Ovary (tissue), 7 donors: ENCODE measurements at regions not wholly inside any gene's neighbourhood (a gene's known extent, or its start where the extent isn't known, plus 50 kb on each side); places are given as distances from the start of the nearest gene placed in this dataset.

Experiments used
- DNase-seq, 5 donors: peaks; one replicate each; pipeline ENCODE4 v3.0.0-alpha.2; 2019 to 2020
- H3K27ac ChIP-seq, 2 donors: fragments of 200-600 bp; one replicate each; pipeline versions ENCODE4 v1.5.1 to v1.8.0; 2019 to 2022
- H3K27me3 ChIP-seq: fragments of 200-600 bp; one replicate; pipeline ENCODE4 v1.8.0; 2022
- H3K36me3 ChIP-seq: fragments of 200-600 bp; sonication (generic); one replicate; pipeline ENCODE4 v1.5.1; 2019
- H3K4me1 ChIP-seq: one replicate; pipeline ENCODE4 v1.8.1; 2013; ENCODE audit warnings: mild to moderate bottlenecking, moderate library complexity; ENCODE audit not compliant: insufficient read depth
- H3K4me3 ChIP-seq: fragments of 200-600 bp; sonication (generic); one replicate; pipeline ENCODE4 v1.5.1; 2017
- H3K9me3 ChIP-seq, 2 donors: fragments of 200-600 bp in 1 of 2; sonication (generic) in 1 of 2; one replicate each; pipeline versions ENCODE4 v1.5.1 to v1.8.1; 2013 to 2019; ENCODE audit warnings: mild to moderate bottlenecking in 1 of 2, moderate library complexity in 1 of 2
- EP300 ChIP-seq: sonication (generic); formaldehyde crosslinking; IDR thresholded peaks from one replicate; pipeline ENCODE4 v1.6.1; 2017; ENCODE audit warnings: antibody characterized with exemption
- POLR2A ChIP-seq: fragments of 450-650 bp; IDR thresholded peaks from one replicate; pipeline ENCODE4 v1.6.1; 2017; ENCODE audit warnings: antibody characterized with exemption, mild to moderate bottlenecking, moderate library complexity
- WGBS, 3 donors: extraction: QIAGEN DNeasy Blood & Tissue Kit in 1 of 3; methylation state at CpG; one replicate each; pipeline versions ENCODE4 v1.1.5 to v1.1.7; 2013 to 2017; 5-methylcytosine and 5-hydroxymethylcytosine counted together
- intact Hi-C, 4 donors: fragments of 100-400 bp; cut with DNase I; formaldehyde crosslinking; loops; one replicate each; pipeline versions ENCODE4 v1.11.0 to v1.15.1; 2022 to 2023
- TF ChIP-seq, protein P1 (sequence below), 3 donors: fragments of 450-650 bp in 2 of 3; fragments of 200-600 bp in 1 of 3; IDR thresholded peaks; one replicate each; pipeline versions ENCODE4 v1.5.1 to v1.8.0; 2016 to 2022; ENCODE audit warnings: antibody characterized with exemption in 3 of 3, mild to moderate bottlenecking in 1 of 3
- donor health status: DM: no; HTN: no; CAD: no; lungs with moderate emphysema.
- donor health status: DM: no; HTN: no; CAD: no.
- donor health status: Bipolar disorder and iron deficiency.
- donor health status: DM: no; HTN: no; CAD: no.
- donor health status: DM: yes; HTN: yes; CAD: no.

DNA sequence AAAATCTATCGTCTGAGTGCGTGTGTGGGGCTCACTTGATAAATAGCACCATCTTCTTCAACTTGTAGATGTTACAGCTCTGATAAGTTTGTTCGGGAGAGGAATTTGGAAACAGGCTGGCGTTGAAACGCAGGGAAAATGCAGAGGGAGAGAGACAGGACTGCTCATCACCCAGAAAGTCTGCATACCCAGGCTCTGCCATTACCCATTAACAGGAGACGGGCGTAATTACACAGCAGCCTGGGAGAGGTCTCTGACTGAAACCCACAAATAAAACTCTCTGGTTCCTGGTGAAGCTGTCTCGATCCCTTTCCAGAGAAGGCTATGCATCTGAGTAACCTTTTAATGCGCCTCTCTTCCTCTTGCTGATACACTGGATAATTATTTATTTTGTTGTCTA is 547.3 kb downstream of the BCL11B start:
- Histone ChIP-seq H3K27ac (no peak overlapping the region), H3K27me3 (no peaks in the 10 kb centered on the region), H3K9me3 (no peaks in the 10 kb centered on the region), H3K4me3 (no peak overlapping the region), H3K36me3 (no peaks in the 10 kb centered on the region), H3K4me1 (no peaks in the 10 kb centered on the region)
- 32 to 45% (median 44%) methylated on average over 9 of the region's 9 CpGs for WGBS, 3 donors
- TF ChIP-seq, protein P1, sequence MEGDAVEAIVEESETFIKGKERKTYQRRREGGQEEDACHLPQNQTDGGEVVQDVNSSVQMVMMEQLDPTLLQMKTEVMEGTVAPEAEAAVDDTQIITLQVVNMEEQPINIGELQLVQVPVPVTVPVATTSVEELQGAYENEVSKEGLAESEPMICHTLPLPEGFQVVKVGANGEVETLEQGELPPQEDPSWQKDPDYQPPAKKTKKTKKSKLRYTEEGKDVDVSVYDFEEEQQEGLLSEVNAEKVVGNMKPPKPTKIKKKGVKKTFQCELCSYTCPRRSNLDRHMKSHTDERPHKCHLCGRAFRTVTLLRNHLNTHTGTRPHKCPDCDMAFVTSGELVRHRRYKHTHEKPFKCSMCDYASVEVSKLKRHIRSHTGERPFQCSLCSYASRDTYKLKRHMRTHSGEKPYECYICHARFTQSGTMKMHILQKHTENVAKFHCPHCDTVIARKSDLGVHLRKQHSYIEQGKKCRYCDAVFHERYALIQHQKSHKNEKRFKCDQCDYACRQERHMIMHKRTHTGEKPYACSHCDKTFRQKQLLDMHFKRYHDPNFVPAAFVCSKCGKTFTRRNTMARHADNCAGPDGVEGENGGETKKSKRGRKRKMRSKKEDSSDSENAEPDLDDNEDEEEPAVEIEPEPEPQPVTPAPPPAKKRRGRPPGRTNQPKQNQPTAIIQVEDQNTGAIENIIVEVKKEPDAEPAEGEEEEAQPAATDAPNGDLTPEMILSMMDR (IDR thresholded peaks at IDR 0.05), result no peak
- TF ChIP-seq POLR2A (no peak), EP300 (no peak)
- intact Hi-C loops, result no loop called here
- DNase-seq, result no peak

DNA sequence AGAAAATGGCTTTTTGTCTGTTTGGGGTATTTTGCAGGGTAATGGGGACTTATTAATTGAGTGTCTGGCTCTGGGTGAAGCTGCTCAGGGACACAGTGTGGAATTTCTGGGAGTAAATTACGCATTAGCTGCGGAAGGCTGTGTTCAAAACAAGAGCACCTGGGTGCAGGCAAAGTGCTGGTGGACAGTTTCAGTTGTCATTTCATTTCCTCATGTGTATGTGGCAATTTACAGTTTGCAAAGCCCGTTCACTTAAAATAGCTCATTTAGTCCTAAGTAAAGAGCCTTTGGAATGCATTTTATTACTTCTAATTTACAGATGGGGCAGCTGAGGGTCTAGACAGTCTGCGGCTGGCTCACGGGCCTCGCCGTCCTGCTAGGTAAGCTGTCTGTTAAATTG is 546.8 kb downstream of the BCL11B start:
- Histone ChIP-seq H3K27ac (no peak overlapping the region), H3K27me3 (no peaks in the 10 kb centered on the region), H3K4me1 (no peaks in the 10 kb centered on the region), H3K4me3 (no peak overlapping the region), H3K9me3 (no peaks in the 10 kb centered on the region), H3K36me3 (no peaks in the 10 kb centered on the region)
- intact Hi-C loops, result no loop called here
- 35 to 43% (median 41%) methylated on average over 7 of the region's 7 CpGs for WGBS, 3 donors
- DNase-seq, result no peak
- no peak for TF ChIP-seq POLR2A
- TF ChIP-seq, protein P1 (IDR thresholded peaks at IDR 0.05), result no peak
- TF ChIP-seq EP300, result no peak

DNA sequence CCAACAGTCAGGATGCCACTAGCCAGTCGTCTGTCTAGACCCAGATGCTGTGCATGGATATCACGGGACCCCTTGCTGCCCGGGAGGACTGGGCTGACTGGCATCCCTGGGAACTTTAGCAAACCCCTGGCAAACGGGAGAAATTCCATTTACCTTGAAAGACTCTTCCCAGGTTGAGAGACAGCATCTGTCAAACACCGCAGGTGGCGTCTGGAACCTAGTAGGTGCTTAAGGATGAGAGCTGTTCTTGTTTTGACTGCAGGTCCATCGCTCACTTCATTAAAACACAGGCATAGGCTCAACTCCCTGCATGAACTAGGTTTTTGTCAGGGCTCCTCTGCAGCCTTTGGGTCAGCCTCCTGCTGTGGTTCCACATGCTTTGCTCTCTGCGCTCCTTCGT is 546.3 kb downstream of the BCL11B start:
- TF ChIP-seq, protein P1 (IDR thresholded peaks at IDR 0.05), result no peak
- no peak for TF ChIP-seq POLR2A
- TF ChIP-seq EP300, result no peak
- Histone ChIP-seq H3K36me3 (no peaks in the 10 kb centered on the region), H3K9me3 (no peaks in the 10 kb centered on the region), H3K4me3 (no peak overlapping the region), H3K27me3 (no peaks in the 10 kb centered on the region), H3K4me1 (no peaks in the 10 kb centered on the region), H3K27ac (no peak overlapping the region)
- intact Hi-C loops, result no loop called here
- 79 to 85% (median 80%) methylated on average over 9 of the region's 9 CpGs for WGBS, 3 donors
- no peak for DNase-seq

DNA sequence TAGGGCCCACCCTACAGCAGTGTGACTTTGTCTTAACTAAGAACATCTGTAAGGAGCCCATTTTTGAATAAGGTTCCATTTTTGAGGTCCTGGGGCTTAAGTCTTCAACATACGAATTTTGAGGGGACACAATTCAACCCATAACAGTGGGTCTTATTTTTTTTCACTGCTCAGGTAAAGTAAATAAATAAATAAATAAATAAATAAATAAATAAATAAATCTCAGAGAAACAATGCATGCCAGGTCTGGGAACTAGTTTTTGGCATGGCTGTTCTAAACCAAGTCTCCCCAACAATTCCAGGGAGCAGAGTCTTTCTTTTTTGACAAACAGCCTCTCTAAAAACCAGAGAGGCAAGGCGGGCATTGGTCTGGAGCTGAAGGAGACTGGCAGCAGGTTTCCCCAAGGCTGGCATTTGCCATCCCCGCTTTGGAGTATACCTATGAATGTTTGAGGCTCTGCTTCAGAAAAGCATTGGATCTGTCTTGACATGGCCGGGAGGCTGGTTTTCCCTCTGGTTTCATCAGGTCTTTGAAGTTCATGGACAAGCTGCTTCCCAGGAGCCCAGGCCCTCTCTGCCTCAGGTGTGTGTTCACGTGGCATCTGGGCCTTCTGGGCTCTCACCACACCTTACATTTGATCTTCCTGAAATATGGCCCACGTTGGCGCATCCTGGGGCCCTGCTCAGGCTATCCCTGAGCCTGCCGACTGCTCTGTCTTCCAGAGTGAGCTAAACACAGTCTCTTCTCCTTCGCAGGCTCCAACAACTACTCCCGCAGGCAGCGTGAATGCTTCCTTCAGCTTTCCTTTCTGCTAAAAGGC is 545.2 kb downstream of the BCL11B start:
- TF ChIP-seq EP300, result no peak
- TF ChIP-seq POLR2A, result no peak
- TF ChIP-seq, protein P1 (IDR thresholded peaks at IDR 0.05), result no peak
- 85 to 89% (median 87%) methylated on average over 11 of the region's 11 CpGs for WGBS, 3 donors
- intact Hi-C loops, result no loop called here
- H3K4me1 ChIP-seq, result no peaks in the 10 kb centered on the region
- no peaks in the 10 kb centered on the region for H3K36me3 ChIP-seq
- no peaks in the 10 kb centered on the region for H3K9me3 ChIP-seq
- H3K27me3 ChIP-seq, result no peaks in the 10 kb centered on the region
- DNase-seq, result no peak
- no peak overlapping the region for H3K4me3 ChIP-seq
- no peak overlapping the region for H3K27ac ChIP-seq
